ENCODE measurements at regions not wholly inside any gene's neighbourhood (a gene's known extent, or its start where the extent isn't known, plus 50 kb on each side); places are given as distances from the start of the nearest gene placed in this dataset.

DNA sequence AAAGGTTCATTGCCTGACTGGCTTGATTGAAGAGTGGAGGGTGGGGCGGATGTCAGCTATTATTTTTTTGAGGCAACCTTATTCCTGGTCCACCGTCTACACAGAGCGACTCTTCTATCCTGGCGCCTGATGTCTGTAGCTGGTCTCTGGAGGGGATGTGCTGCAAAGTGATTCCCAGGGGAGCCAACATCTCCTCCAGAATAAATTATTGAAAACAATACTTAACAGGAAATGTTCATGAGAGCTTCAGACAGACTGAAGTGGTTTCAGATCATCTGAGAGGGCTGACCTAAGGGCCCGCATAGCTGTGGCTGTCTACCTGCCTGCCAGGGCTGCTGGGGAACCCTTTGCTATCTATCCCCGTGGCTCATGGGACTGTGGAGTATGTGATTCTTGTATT is 66.7 kb downstream of the TEX35 start:
- TF ChIP-seq, protein P1, sequence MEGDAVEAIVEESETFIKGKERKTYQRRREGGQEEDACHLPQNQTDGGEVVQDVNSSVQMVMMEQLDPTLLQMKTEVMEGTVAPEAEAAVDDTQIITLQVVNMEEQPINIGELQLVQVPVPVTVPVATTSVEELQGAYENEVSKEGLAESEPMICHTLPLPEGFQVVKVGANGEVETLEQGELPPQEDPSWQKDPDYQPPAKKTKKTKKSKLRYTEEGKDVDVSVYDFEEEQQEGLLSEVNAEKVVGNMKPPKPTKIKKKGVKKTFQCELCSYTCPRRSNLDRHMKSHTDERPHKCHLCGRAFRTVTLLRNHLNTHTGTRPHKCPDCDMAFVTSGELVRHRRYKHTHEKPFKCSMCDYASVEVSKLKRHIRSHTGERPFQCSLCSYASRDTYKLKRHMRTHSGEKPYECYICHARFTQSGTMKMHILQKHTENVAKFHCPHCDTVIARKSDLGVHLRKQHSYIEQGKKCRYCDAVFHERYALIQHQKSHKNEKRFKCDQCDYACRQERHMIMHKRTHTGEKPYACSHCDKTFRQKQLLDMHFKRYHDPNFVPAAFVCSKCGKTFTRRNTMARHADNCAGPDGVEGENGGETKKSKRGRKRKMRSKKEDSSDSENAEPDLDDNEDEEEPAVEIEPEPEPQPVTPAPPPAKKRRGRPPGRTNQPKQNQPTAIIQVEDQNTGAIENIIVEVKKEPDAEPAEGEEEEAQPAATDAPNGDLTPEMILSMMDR (IDR thresholded peaks at IDR 0.05): no peak
- no peak for TF ChIP-seq ZFX (IDR thresholded peaks at IDR 0.05; ENCODE audit: borderline replicate concordance)
